Fibroblast of skin of left biceps (primary cell): ENCODE measurements at regions not wholly inside any gene's neighbourhood (a gene's known extent, or its start where the extent isn't known, plus 50 kb on each side); places are given as distances from the start of the nearest gene placed in this dataset.

Source experiments
- DNase-seq, 2 experiments: peaks; one replicate each; pipeline ENCODE4 v3.0.0-alpha.2; 2013; ENCODE audit warnings: low read depth in 2 of 2

GRCh38 chr9:107064378-107064777 is 201.4 kb downstream of the ZNF462 start:
- no peak for DNase-seq

GRCh38 chr9:107065549-107065948 is 202.6 kb downstream of the ZNF462 start:
- no peak for DNase-seq

GRCh38 chr9:107067739-107068416 is 204.9 kb downstream of the ZNF462 start:
- DNase-seq: no peak

GRCh38 chr9:107068581-107068980 is 205.6 kb downstream of the ZNF462 start:
- no peak for DNase-seq

- DNase-seq: no peak
Measured at GRCh38 chr9:107070586-107070985, 207.6 kb downstream of the ZNF462 start.

GRCh38 chr9:107078061-107078460 is 205.0 kb upstream of the RAD23B start:
- DNase-seq: no peak

GRCh38 chr9:107079589-107079988 is 203.5 kb upstream of the RAD23B start:
- DNase-seq: no peak

- no peak for DNase-seq
Measured at GRCh38 chr9:107080130-107080529, 202.9 kb upstream of the RAD23B start.

- no peak for DNase-seq
Measured at GRCh38 chr9:107086460-107086859, 196.6 kb upstream of the RAD23B start.

- no peak for DNase-seq
Measured at GRCh38 chr9:107087222-107087621, 195.9 kb upstream of the RAD23B start.

- DNase-seq: no peak
Measured at GRCh38 chr9:107090218-107090617, 192.9 kb upstream of the RAD23B start.

GRCh38 chr9:107093365-107094060 is 189.6 kb upstream of the RAD23B start:
- DNase-seq: no peak

- no peak for DNase-seq
Measured at GRCh38 chr9:107094370-107094769, 188.7 kb upstream of the RAD23B start.

GRCh38 chr9:107100591-107100990 is 182.5 kb upstream of the RAD23B start:
- DNase-seq: no peak

- no peak for DNase-seq
Measured at GRCh38 chr9:107102011-107102410, 181.1 kb upstream of the RAD23B start.

- DNase-seq: no peak
Measured at GRCh38 chr9:107103621-107104020, 179.5 kb upstream of the RAD23B start.

GRCh38 chr9:107105784-107106183 is 177.3 kb upstream of the RAD23B start:
- no peak for DNase-seq

- no peak for DNase-seq
Measured at GRCh38 chr9:107106416-107106815, 176.7 kb upstream of the RAD23B start.

- DNase-seq: no peak
Measured at GRCh38 chr9:107108342-107109130, 174.5 kb upstream of the RAD23B start.

- DNase-seq: no peak
Measured at GRCh38 chr9:107109324-107109723, 173.8 kb upstream of the RAD23B start.

- DNase-seq: no peak
Measured at GRCh38 chr9:107110153-107110552, 172.9 kb upstream of the RAD23B start.

GRCh38 chr9:107112707-107113243 is 170.3 kb upstream of the RAD23B start:
- no peak for DNase-seq
